Gastrocnemius medialis (tissue), 4 donors: ENCODE measurements at regions not wholly inside any gene's neighbourhood (a gene's known extent, or its start where the extent isn't known, plus 50 kb on each side); places are given as distances from the start of the nearest gene placed in this dataset.
"Not testable (repeated sequence)": the region's sequence is repeated elsewhere in the genome, so short reads cannot be mapped to it uniquely, and the experiment has no call there.

ENCODE experiments used
- ATAC-seq, 2 donors: fragments of 150-250 bp; one replicate each; pipeline ENCODE4 v1.9.1; 2016
- DNase-seq, 2 donors: peaks; one replicate each; pipeline ENCODE4 v3.0.0-alpha.2; 2019
- H3K27ac ChIP-seq, 4 donors: fragments of 200-600 bp; sonication (generic); 1 replicate in 1 of 4; 2 replicates in 3 of 4; pipeline ENCODE4 v1.5.1; 2016 to 2018; ENCODE audit warnings: mild to moderate bottlenecking in 2 of 4, moderate library complexity in 1 of 4
- H3K27me3 ChIP-seq, 3 donors: fragments of 200-600 bp; sonication (generic) in 2 of 3; 1 replicate in 1 of 3; 2 replicates in 2 of 3; pipeline versions ENCODE4 v1.5.1 to v1.6.0; 2016 to 2019; ENCODE audit warnings: mild to moderate bottlenecking in 1 of 3, moderate library complexity in 1 of 3
- H3K36me3 ChIP-seq, 2 donors: fragments of 200-600 bp; sonication (generic) in 1 of 2; one replicate each; pipeline ENCODE4 v1.5.1; 2017 to 2018
- H3K4me1 ChIP-seq, 2 donors: fragments of 200-600 bp; sonication (generic) in 1 of 2; one replicate each; pipeline ENCODE4 v1.5.1; 2016 to 2017; ENCODE audit warnings: mild to moderate bottlenecking in 2 of 2
- H3K4me3 ChIP-seq, 4 donors: fragments of 200-600 bp; sonication (generic) in 3 of 4; 1 replicate in 1 of 4; 2 replicates in 3 of 4; pipeline ENCODE4 v1.5.1; 2016 to 2019; ENCODE audit warnings: mild to moderate bottlenecking in 2 of 4
- H3K9me3 ChIP-seq, 3 donors: fragments of 200-600 bp; sonication (generic) in 2 of 3; 1 replicate in 1 of 3; 2 replicates in 2 of 3; pipeline ENCODE4 v1.5.1; 2016 to 2019
- POLR2A ChIP-seq, 2 donors: fragments of 450-650 bp; IDR thresholded peaks; one replicate each; pipeline ENCODE4 v1.6.1; 2017; ENCODE audit warnings: antibody characterized with exemption in 2 of 2, mild to moderate bottlenecking in 2 of 2, moderate library complexity in 2 of 2
- in situ Hi-C, 4 donors: fragments of 200-750 bp; cut with MboI; loops; one replicate each; pipeline versions ENCODE4 v1.15.0 to v1.8.0; 2017; ENCODE audit warnings: low sequenced_read_pairs in 4 of 4
- intact Hi-C: fragments of 100-400 bp; cut with DNase I; formaldehyde crosslinking; loops from one replicate; pipeline ENCODE4 v1.15.1; 2023; ENCODE audit warnings: low total_unique reads
- TF ChIP-seq, protein P1 (sequence below), 5 experiments: fragments of 450-650 bp in 3 of 5; fragments of 200-600 bp in 2 of 5; sonication (generic) in 2 of 5; IDR thresholded peaks in 4 of 5; conservative IDR thresholded peaks in 1 of 5; 1 replicate in 4 of 5; 2 replicates in 1 of 5; pipeline ENCODE4 v1.5.1; 2016 to 2019; ENCODE audit warnings: antibody characterized with exemption in 5 of 5, mild to moderate bottlenecking in 3 of 5, moderate library complexity in 3 of 5

DNA sequence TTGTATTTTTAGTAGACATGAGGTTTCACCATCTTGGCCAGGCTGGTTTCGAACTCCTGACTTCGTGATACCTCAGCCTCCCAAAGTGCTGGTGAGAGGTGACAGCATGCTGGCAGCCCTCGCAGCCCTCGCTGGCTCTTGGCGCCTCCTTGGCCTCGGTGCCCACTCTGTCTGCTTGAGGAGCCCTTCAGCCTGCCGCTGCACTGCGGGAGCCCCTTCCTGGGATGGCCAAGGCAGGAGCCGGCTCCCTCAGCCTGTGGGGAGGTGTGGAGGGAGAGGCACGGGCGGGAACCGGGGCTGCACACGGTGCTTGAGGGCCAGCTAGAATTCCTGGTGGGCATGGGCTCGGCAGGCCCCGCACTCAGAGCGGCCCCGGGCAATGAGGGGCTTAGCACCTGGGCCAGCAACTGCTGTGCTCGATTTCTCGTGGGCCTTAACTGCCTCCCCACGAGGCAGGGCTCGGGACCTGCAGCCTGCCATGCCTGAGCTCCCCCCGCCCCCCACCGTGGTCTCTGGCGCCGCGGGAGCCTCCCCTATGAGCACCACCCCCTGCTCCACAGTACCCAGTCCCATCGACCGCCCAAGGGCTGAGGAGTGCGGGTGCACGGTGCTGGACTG, 96.5 kb upstream of the RHOBTB1 start:
- no peaks in the 10 kb centered on the region for H3K27me3 ChIP-seq
- H3K4me3 ChIP-seq: no peak overlapping the region
- H3K9me3 ChIP-seq: no peaks in the 10 kb centered on the region
- DNase-seq (no peak), ATAC-seq (no peak)
- no peaks in the 10 kb centered on the region for H3K4me1 ChIP-seq
- intact Hi-C loops: no loop called here
- H3K27ac ChIP-seq: no peak overlapping the region
- in situ Hi-C loops: no loop called here
- no peak for TF ChIP-seq POLR2A (IDR thresholded peaks at IDR 0.05)
- TF ChIP-seq, protein P1, sequence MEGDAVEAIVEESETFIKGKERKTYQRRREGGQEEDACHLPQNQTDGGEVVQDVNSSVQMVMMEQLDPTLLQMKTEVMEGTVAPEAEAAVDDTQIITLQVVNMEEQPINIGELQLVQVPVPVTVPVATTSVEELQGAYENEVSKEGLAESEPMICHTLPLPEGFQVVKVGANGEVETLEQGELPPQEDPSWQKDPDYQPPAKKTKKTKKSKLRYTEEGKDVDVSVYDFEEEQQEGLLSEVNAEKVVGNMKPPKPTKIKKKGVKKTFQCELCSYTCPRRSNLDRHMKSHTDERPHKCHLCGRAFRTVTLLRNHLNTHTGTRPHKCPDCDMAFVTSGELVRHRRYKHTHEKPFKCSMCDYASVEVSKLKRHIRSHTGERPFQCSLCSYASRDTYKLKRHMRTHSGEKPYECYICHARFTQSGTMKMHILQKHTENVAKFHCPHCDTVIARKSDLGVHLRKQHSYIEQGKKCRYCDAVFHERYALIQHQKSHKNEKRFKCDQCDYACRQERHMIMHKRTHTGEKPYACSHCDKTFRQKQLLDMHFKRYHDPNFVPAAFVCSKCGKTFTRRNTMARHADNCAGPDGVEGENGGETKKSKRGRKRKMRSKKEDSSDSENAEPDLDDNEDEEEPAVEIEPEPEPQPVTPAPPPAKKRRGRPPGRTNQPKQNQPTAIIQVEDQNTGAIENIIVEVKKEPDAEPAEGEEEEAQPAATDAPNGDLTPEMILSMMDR (IDR thresholded peaks at IDR 0.05 in 4 of 5, conservative IDR thresholded peaks at IDR 0.05 in 1 of 5): no peak
- no peaks in the 10 kb centered on the region for H3K36me3 ChIP-seq

DNA sequence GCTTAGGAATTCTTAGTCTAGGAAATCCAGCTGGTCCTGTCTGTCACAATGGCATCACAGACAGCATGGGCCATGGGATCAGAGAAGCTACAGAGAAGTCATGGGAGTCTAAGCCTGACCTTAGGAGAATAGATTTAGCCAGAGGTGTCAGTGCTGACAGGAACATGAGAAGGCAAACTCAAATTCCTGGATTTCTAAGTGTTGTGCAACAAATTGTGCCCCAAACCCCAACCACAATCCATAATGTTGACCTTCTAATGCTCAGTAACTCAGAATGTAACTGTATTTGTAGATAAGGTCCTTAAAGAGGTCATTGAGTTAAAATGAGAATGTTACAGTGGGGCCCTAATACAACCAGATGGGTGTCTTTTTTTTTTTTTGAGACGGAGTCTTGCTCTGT, 95.9 kb upstream of the RHOBTB1 start:
- TF ChIP-seq, protein P1 (IDR thresholded peaks at IDR 0.05 in 4 of 5, conservative IDR thresholded peaks at IDR 0.05 in 1 of 5): no peak
- TF ChIP-seq POLR2A (IDR thresholded peaks at IDR 0.05): no peak
- Histone ChIP-seq H3K36me3 (no peaks in the 10 kb centered on the region), H3K27me3 (no peaks in the 10 kb centered on the region), H3K9me3 (no peaks in the 10 kb centered on the region), H3K4me3 (no peak overlapping the region), H3K4me1 (no peaks in the 10 kb centered on the region), H3K27ac (no peak overlapping the region)
- intact Hi-C loops: no loop called here
- no peak for ATAC-seq
- in situ Hi-C loops: no loop called here
- DNase-seq: no peak

DNA sequence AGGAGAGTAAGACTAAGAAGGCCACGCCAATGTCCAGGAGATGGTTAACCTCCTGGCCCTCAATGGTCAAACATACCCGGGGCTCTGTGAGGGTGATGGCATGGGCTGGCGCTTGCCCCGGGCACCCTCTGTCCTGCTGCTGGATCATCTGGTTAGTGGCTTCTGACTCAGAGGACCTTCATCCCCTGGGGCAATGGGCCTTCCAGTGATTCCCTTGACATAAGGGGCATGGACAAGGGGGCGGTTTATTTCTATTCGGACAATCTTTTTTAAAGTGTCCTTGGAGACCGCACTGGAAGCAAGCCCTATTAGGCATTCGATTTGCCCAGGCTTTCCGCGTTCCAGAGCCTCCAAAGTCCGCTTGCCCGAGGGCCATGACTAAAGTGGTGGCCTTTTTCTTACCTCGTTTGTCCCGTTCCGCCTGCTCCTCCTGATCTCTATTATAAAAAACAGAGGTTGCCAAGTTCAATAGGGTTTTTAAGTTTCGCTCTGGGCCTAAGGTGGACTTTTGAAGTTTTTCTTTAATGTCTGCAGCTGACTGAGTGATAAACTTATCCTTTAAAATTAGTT, 93.4 kb upstream of the RHOBTB1 start:
- intact Hi-C loops, H3K4me1 ChIP-seq, DNase-seq, H3K36me3 ChIP-seq, in situ Hi-C loops, H3K27me3 ChIP-seq, H3K27ac ChIP-seq, H3K9me3 ChIP-seq, ATAC-seq, H3K4me3 ChIP-seq: not testable (repeated sequence)

DNA sequence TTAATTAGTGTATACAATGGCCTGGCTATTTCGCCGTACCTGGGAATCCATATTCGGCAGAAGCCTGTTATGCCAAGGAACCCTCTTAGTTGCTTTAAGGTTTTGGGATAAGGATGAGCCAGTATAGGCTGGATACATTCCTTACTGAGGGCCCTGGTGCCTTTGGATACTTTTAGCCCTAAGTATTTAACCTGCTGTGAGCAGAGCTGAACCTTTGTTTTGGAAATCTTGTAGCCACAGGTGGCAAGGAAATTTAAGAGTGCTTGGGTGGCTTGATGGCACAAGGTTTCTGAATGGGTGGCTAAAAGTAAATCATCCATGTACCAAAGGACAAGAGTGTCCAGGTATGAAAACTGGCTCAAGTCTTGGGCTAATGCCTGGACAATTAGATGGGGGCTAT, 92.2 kb upstream of the RHOBTB1 start:
- H3K27me3 ChIP-seq, H3K4me1 ChIP-seq, intact Hi-C loops, in situ Hi-C loops, H3K9me3 ChIP-seq, H3K36me3 ChIP-seq, DNase-seq, ATAC-seq, H3K27ac ChIP-seq, H3K4me3 ChIP-seq: not testable (repeated sequence)

DNA sequence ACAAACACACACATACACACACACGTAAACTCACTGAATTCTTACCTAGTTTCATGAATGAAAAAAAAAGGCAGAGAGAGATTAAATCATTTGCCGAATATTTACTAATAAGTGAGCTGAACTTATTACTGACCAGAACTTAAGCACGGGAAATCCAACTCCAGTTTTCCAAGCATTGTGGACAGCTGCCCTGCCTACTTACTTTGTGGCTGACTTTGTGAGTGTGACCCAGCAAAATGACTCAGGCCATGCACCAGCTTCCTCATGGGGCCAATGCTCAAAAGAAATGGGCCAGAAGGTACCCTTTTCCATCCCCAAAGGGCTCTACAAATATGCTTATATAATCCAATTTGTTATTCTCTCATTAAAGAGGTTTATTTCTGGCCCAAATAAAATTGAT, 87.4 kb upstream of the RHOBTB1 start:
- ATAC-seq (no peak), DNase-seq (no peak)
- intact Hi-C loops: no loop called here
- no peaks in the 10 kb centered on the region for H3K27me3 ChIP-seq
- no peaks in the 10 kb centered on the region for H3K4me1 ChIP-seq
- H3K9me3 ChIP-seq: no peaks in the 10 kb centered on the region
- H3K27ac ChIP-seq: no peak overlapping the region
- no peak overlapping the region for H3K4me3 ChIP-seq
- in situ Hi-C loops: no loop called here
- H3K36me3 ChIP-seq: no peaks in the 10 kb centered on the region
- TF ChIP-seq, protein P1 (IDR thresholded peaks at IDR 0.05 in 4 of 5, conservative IDR thresholded peaks at IDR 0.05 in 1 of 5): no peak
- TF ChIP-seq POLR2A (IDR thresholded peaks at IDR 0.05): no peak

DNA sequence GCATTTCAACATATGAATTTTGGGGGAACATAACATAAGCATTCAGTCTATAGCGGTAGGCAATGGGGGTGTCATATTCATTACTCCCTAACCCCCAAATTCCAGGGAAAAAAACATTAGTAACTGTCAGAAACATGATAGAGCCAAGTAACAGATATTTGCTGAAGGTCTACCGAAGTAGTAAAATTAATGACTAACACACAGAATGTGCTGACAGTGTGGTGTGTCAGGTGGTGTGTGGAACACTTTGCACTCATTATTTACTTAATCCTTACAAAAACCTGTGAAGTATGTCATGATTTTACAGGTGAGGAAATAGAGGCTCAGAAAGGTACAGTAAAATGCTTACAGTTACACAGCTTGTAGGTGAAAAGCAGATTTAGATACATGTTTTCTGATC, 85.4 kb upstream of the RHOBTB1 start:
- no peak overlapping the region for H3K27ac ChIP-seq
- no peaks in the 10 kb centered on the region for H3K9me3 ChIP-seq
- TF ChIP-seq, protein P1 (IDR thresholded peaks at IDR 0.05 in 4 of 5, conservative IDR thresholded peaks at IDR 0.05 in 1 of 5): no peak
- no peak for TF ChIP-seq POLR2A (IDR thresholded peaks at IDR 0.05)
- DNase-seq (no peak), ATAC-seq (no peak)
- H3K36me3 ChIP-seq: no peaks in the 10 kb centered on the region
- in situ Hi-C loops (no loop called here), intact Hi-C loops (no loop called here)
- H3K27me3 ChIP-seq: no peaks in the 10 kb centered on the region
- H3K4me3 ChIP-seq: no peak overlapping the region
- H3K4me1 ChIP-seq: no peaks in the 10 kb centered on the region
